ENCODE measurements at regions not wholly inside any gene's neighbourhood (a gene's known extent, or its start where the extent isn't known, plus 50 kb on each side); places are given as distances from the start of the nearest gene placed in this dataset.

- TF ChIP-seq CTCF (optimal IDR thresholded peaks at IDR 0.05 in 1 of 3, IDR thresholded peaks at IDR 0.05 in 1 of 3, conservative IDR thresholded peaks at IDR 0.05 in 1 of 3; ENCODE audit: extremely low read depth in 1 of 3, insufficient read depth in 2 of 3, low read length in 3 of 3), result no peak
- no peak for TF ChIP-seq EZH2 (IDR thresholded peaks at IDR 0.05; ENCODE audit: low read length)
Measured at GRCh38 chr12:76176940-76177339, 92.5 kb upstream of the NAP1L1 start.
